ENCODE measurements at regions not wholly inside any gene's neighbourhood (a gene's known extent, or its start where the extent isn't known, plus 50 kb on each side); places are given as distances from the start of the nearest gene placed in this dataset.

GRCh38 chr13:85509512-85509911 is 289.7 kb downstream of the SLITRK6 start:
- TF ChIP-seq CTCF (IDR thresholded peaks at IDR 0.05; ENCODE audit: insufficient read depth, low read depth, low read length) (no peak), EZH2 (IDR thresholded peaks at IDR 0.05; ENCODE audit: insufficient read depth, low read length) (no peak)

Data from astrocyte (in vitro differentiated cells and primary cell).